NB4 (cell line): ENCODE measurements at regions not wholly inside any gene's neighbourhood (a gene's known extent, or its start where the extent isn't known, plus 50 kb on each side); places are given as distances from the start of the nearest gene placed in this dataset.
"Not testable (repeated sequence)": the region's sequence is repeated elsewhere in the genome, so short reads cannot be mapped to it uniquely, and the experiment has no call there.

Source experiments
- DNase-seq: peaks from one replicate; pipeline ENCODE4 v3.0.0; 2010; ENCODE audit warnings: low read depth
- H3K4me3 ChIP-seq: one replicate; pipeline ENCODE4 v1.5.1; 2011; ENCODE audit warnings: mild to moderate bottlenecking, low read depth, low read length, moderate library complexity
- MAX ChIP-seq: IDR thresholded peaks from 2 replicates; pipeline ENCODE4 v1.6.1; 2011; ENCODE audit warnings: low read depth, low read length
- MYC ChIP-seq: IDR thresholded peaks from 2 replicates; pipeline ENCODE4 v1.6.1; 2011; ENCODE audit warnings: low read depth, low read length
- POLR2A ChIP-seq: IDR thresholded peaks from 2 replicates; pipeline ENCODE4 v1.6.1; 2011; ENCODE audit warnings: mild to moderate bottlenecking; ENCODE audit not compliant: insufficient read length; ENCODE audit errors: extremely low read depth
- TF ChIP-seq, protein P1 (sequence below): IDR thresholded peaks from one replicate; pipeline ENCODE4 v1.5.1; 2012; ENCODE audit warnings: low read depth, low read length

- DNase-seq: no peak
- TF ChIP-seq MAX (no peak), MYC (no peak), POLR2A (no peak)
- TF ChIP-seq, protein P1, sequence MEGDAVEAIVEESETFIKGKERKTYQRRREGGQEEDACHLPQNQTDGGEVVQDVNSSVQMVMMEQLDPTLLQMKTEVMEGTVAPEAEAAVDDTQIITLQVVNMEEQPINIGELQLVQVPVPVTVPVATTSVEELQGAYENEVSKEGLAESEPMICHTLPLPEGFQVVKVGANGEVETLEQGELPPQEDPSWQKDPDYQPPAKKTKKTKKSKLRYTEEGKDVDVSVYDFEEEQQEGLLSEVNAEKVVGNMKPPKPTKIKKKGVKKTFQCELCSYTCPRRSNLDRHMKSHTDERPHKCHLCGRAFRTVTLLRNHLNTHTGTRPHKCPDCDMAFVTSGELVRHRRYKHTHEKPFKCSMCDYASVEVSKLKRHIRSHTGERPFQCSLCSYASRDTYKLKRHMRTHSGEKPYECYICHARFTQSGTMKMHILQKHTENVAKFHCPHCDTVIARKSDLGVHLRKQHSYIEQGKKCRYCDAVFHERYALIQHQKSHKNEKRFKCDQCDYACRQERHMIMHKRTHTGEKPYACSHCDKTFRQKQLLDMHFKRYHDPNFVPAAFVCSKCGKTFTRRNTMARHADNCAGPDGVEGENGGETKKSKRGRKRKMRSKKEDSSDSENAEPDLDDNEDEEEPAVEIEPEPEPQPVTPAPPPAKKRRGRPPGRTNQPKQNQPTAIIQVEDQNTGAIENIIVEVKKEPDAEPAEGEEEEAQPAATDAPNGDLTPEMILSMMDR: no peak
- H3K4me3 ChIP-seq: no peak overlapping the region
These were observed 159.7 kb upstream of the NTF3 start for GRCh38 chr12:5272018-5272785.

DNA sequence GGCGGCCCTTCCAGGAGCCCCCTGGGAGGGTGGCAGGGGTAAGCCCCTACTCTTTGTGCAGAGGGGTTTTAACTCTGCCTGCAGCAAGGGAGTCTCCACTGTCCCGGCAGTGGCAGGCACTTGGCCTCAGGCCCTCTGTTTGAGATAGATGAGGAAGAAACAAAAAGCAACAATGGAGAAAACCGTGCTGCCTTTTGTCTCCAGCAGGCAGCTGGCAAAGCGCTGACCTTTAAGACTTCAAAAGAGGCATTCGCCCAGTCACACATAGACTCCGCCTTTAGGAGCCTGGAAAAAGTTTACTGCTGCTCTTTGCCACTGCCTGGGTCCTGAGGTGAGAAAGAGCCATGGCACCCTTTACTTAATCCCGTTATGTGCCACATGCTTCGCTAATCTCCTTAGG, 158.2 kb upstream of the NTF3 start:
- DNase-seq: no peak
- TF ChIP-seq POLR2A (no peak), MYC (no peak), MAX (no peak)
- TF ChIP-seq, protein P1: no peak
- H3K4me3 ChIP-seq: no peak overlapping the region

DNA sequence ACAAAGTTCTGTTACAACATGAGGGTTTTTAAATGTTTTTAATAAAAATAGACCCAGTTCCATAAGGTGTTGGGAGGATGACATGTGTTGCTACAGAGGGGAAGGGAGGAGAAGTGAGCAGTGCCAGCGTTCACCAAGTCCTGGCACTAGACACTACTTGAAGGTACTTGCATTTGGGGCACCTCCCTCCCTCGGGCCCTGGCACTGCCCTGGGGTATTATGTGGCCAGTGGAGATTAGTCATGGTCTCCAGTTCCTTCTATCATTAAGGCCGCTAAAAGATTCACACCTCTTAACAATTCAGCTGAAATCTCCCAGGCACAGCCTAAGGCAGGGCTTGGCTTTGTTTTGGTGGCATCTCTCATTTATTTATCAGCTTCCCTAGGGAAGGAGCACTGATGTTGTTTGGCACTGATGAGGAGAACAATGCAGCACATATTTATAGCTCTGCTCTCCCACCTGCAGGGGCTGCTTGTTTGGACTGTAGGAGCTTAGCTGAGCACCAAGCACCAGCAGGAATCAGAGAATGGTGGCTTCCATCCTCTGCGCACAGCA, 155.5 kb upstream of the NTF3 start:
- TF ChIP-seq MAX (no peak), MYC (no peak), POLR2A (no peak)
- TF ChIP-seq, protein P1: no peak
- DNase-seq: no peak
- H3K4me3 ChIP-seq: no peak overlapping the region

- no peak for DNase-seq
- TF ChIP-seq POLR2A: no peak
- TF ChIP-seq, protein P1: no peak
- no peak for TF ChIP-seq MAX
- no peak for TF ChIP-seq MYC
- H3K4me3 ChIP-seq: no peak overlapping the region
These were observed 151.8 kb upstream of the NTF3 start for GRCh38 chr12:5280086-5280485.

- not testable (repeated sequence) for DNase-seq, H3K4me3 ChIP-seq
These were observed 141.5 kb upstream of the NTF3 start for GRCh38 chr12:5290368-5290767.

DNA sequence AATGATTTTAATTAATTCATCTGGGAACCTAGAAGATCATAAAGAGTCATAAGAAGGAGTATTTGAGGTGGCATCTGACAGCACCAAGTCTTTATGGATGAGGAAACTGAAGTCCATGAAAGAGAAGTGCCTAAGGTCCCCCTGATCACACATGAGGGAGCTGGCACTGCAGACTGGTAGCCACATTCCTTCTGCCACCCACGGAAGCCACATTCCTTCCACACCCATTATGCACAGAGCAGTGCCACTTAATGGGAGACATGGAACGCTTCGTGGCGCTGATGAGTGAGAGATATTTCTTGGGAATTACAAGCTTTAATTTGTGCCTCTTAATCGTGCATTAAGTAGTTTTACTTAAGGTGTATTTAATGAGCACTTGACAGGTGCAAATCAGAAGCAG, 139.3 kb upstream of the NTF3 start:
- TF ChIP-seq MAX (no peak), POLR2A (no peak)
- TF ChIP-seq, protein P1: no peak
- no peak for DNase-seq
- H3K4me3 ChIP-seq: no peak overlapping the region
